ENCODE measurements at regions not wholly inside any gene's neighbourhood (a gene's known extent, or its start where the extent isn't known, plus 50 kb on each side); places are given as distances from the start of the nearest gene placed in this dataset.
"Not testable (repeated sequence)": the region's sequence is repeated elsewhere in the genome, so short reads cannot be mapped to it uniquely, and the experiment has no call there.

- WGBS, 2 donors: 57 to 58% methylated on average over 1 of the region's 1 CpG
- Histone ChIP-seq H3K4me3 (no peak overlapping the region), H3K4me1 (no peaks in the 10 kb centered on the region), H3K9me3 (no peaks in the 10 kb centered on the region), H3K36me3 (no peaks in the 10 kb centered on the region), H3K27ac (no peak overlapping the region), H3K27me3 (no peaks in the 10 kb centered on the region)
- no peak for TF ChIP-seq CTCF (IDR thresholded peaks at IDR 0.05)
- DNase-seq (no peak), FAIRE-seq (no peak), ATAC-seq (no peak)
- intact Hi-C loops (cut with DNase I): no loop called here
These were observed 179.6 kb upstream of the CXorf51A start for GRCh38 chrX:146994163-146994562.

GRCh38 chrX:146973283-146973682, 158.7 kb upstream of the CXorf51A start:
- DNase-seq (no peak), FAIRE-seq (no peak), ATAC-seq (no peak)
- 56 to 63% methylated on average over 6 of the region's 6 CpGs for WGBS, 2 donors
- H3K27me3 ChIP-seq: no peaks in the 10 kb centered on the region
- H3K36me3 ChIP-seq: no peaks in the 10 kb centered on the region
- H3K4me3 ChIP-seq: no peak overlapping the region
- intact Hi-C loops (cut with DNase I): no loop called here
- no peak for TF ChIP-seq CTCF (IDR thresholded peaks at IDR 0.05)
- H3K4me1 ChIP-seq: no peaks in the 10 kb centered on the region
- H3K27ac ChIP-seq: no peak overlapping the region
- H3K9me3 ChIP-seq: no peaks in the 10 kb centered on the region

GRCh38 chrX:146967306-146967705, 152.8 kb upstream of the CXorf51A start:
- WGBS, 2 donors: 35 to 36% methylated on average over 3 of the region's 3 CpGs
- DNase-seq (no peak), FAIRE-seq (no peak), ATAC-seq (no peak)
- Histone ChIP-seq H3K27ac (no peak overlapping the region), H3K4me3 (no peak overlapping the region), H3K4me1 (no peaks in the 10 kb centered on the region), H3K27me3 (no peaks in the 10 kb centered on the region), H3K9me3 (no peaks in the 10 kb centered on the region), H3K36me3 (no peaks in the 10 kb centered on the region)
- no peak for TF ChIP-seq CTCF (IDR thresholded peaks at IDR 0.05)
- intact Hi-C loops (cut with DNase I): no loop called here

- DNase-seq: no peak
- WGBS, 2 donors: 54 to 56% methylated on average over 2 of the region's 2 CpGs
- H3K27me3 ChIP-seq: no peaks in the 10 kb centered on the region
- no peaks in the 10 kb centered on the region for H3K36me3 ChIP-seq
- no peak for ATAC-seq
- FAIRE-seq: no peak
- no peak for TF ChIP-seq CTCF (IDR thresholded peaks at IDR 0.05)
- H3K4me1 ChIP-seq: no peaks in the 10 kb centered on the region
- H3K4me3 ChIP-seq: no peak overlapping the region
- intact Hi-C loops (cut with DNase I): no loop called here
- no peak overlapping the region for H3K27ac ChIP-seq
- H3K9me3 ChIP-seq: no peaks in the 10 kb centered on the region
These were observed 142.2 kb upstream of the CXorf51A start for GRCh38 chrX:146956760-146957159.

- no peaks in the 10 kb centered on the region for H3K36me3 ChIP-seq
- ATAC-seq: no peak
These were observed 119.7 kb upstream of the CXorf51A start for GRCh38 chrX:146934256-146934655.

GRCh38 chrX:146932997-146933396, 118.5 kb upstream of the CXorf51A start:
- intact Hi-C loops (cut with DNase I); DNase-seq; H3K36me3 ChIP-seq; H3K4me3 ChIP-seq; H3K4me1 ChIP-seq; H3K27ac ChIP-seq; H3K9me3 ChIP-seq; ATAC-seq; FAIRE-seq: not testable (repeated sequence)
- H3K27me3 ChIP-seq: peaks cover 0 to 12% (median 0%) of the 10 kb centered on the region in 4 donors
- 33 to 35% methylated on average over 2 of the region's 2 CpGs for WGBS, 2 donors

More at GRCh38 chrX:146934256-146934655, 119.7 kb upstream of the CXorf51A start:
- no peak for TF ChIP-seq CTCF (IDR thresholded peaks at IDR 0.05)
- WGBS, 2 donors: 54 to 62% methylated on average over 1 of the region's 1 CpG
- Histone ChIP-seq H3K27ac (no peak overlapping the region), H3K27me3 (peaks cover 0 to 12% (median 0%) of the 10 kb centered on the region in 4 donors), H3K4me1 (no peaks in the 10 kb centered on the region), H3K9me3 (no peaks in the 10 kb centered on the region), H3K4me3 (no peak overlapping the region)
- FAIRE-seq (peak; percentile 93), DNase-seq (no peak)
- intact Hi-C loops (cut with DNase I): no loop called here

Measured in pancreas (tissue), 10 donors.